HAP-1 (cell line): ENCODE measurements at regions not wholly inside any gene's neighbourhood (a gene's known extent, or its start where the extent isn't known, plus 50 kb on each side); places are given as distances from the start of the nearest gene placed in this dataset.

Experiments
- DNase-seq, 2 experiments: peaks; one replicate each; pipeline ENCODE4 v3.0.0-alpha.2; 2016 to 2020; ENCODE audit warnings: low spot score in 2 of 2
- H3K27me3 ChIP-seq: fragments of 250-450 bp; sonication (Bioruptor Pico); 2 replicates; pipeline ENCODE4 v1.5.1; 2020; ENCODE audit warnings: low read depth, mild to moderate bottlenecking, moderate library complexity
- H3K36me3 ChIP-seq: fragments of 250-450 bp; sonication (Bioruptor Pico); replicated peaks from 2 replicates; pipeline ENCODE4 v1.5.1; 2020; ENCODE audit warnings: mild to moderate bottlenecking
- H3K4me1 ChIP-seq: fragments of 250-450 bp; sonication (Bioruptor Pico); 2 replicates; pipeline ENCODE4 v1.5.1; 2020; ENCODE audit warnings: mild to moderate bottlenecking
- H3K4me3 ChIP-seq: fragments of 250-450 bp; sonication (Bioruptor Pico); 2 replicates; pipeline ENCODE4 v1.5.1; 2020; ENCODE audit warnings: mild to moderate bottlenecking, moderate library complexity
- H3K9me3 ChIP-seq: fragments of 250-450 bp; sonication (Bioruptor Pico); 2 replicates; pipeline ENCODE4 v1.5.1; 2020; ENCODE audit warnings: mild to moderate bottlenecking, moderate library complexity
- in situ Hi-C: fragments of 300-500 bp; cut with MboI; formaldehyde crosslinking; loops from 3 replicates; pipeline ENCODE4 v1.14.3; 2020; ENCODE audit warnings: low sequenced_read_pairs, inconsistent platforms, mixed read lengths

DNA sequence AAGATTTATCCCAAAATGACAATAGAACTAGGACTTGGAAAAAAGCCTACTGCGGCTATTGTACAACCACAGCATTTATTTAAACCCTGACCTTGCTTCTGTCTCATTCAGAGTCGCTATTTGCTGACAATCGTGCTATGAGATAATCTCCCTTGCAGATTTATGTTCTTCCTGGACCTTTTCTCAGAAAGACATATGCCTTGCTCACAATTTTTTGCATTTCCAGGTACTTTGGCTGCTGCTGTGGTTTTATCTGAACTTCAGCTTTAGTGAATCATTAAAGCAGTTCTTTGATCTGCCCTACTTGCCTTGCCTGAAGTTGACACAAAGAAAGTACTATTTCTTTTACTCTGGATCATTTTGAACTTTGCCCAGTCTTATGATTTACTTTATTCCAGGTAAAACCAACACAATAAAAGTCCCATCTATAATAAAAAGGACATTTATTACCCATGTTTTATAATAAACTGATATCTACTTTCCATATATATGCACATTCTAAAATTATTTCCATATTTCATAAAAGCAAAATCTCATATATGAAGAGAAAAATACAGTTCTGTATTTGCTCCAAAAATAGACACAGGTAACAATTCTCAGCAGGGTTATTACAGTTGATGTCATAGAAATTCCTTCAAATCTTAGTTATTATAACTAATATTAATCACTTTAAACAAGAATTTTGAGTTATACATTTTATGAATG, 63.4 kb upstream of the CARD18 start:
- H3K27me3 ChIP-seq = no peaks in the 10 kb centered on the region
- H3K9me3 ChIP-seq = no peaks in the 10 kb centered on the region
- no peak overlapping the region for H3K4me3 ChIP-seq
- H3K36me3 ChIP-seq = no peaks in the 10 kb centered on the region
- no peaks in the 10 kb centered on the region for H3K4me1 ChIP-seq
- no peak for DNase-seq
- in situ Hi-C loops = no loop called here

DNA sequence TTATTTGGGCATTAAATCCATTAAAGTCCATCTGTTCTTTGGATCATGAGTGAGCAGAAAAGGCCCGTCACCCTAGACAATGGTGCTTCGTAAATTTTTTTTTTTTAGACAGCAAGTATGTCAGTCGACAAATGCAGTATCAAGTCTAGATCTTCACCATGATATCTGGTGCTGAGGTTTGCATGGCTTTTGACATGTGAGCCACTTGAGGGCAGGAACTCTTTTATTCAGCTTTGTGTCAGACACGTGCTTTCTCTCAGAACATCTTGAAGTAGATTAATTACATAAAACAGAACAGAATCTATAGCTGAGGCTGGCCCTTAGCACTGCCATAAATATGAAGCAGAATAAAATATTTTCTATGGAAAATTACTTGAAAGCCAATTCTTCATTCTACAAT, 62.9 kb upstream of the CARD18 start:
- H3K27me3 ChIP-seq = no peaks in the 10 kb centered on the region
- no peaks in the 10 kb centered on the region for H3K36me3 ChIP-seq
- H3K9me3 ChIP-seq = no peaks in the 10 kb centered on the region
- no peak overlapping the region for H3K4me3 ChIP-seq
- in situ Hi-C loops = no loop called here
- no peak for DNase-seq
- no peaks in the 10 kb centered on the region for H3K4me1 ChIP-seq

DNA sequence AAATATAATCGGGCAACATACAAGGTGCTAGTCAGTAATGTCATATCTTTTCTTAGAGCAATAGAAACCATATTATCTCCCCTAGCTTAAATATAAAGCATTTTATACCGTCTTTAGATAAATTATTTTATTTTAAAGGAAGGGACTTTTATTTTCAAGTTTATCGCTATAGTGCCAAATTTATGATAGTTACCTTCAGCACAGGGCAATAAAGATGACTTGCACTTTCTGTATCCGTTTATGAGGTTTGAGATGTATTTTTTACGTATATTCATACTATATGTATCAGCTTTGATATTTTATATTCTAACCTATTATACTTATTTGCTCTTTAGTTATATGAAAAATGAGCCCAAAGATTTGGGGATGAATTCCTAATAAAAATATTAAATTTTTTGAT, 61.6 kb upstream of the CARD18 start:
- no peaks in the 10 kb centered on the region for H3K9me3 ChIP-seq
- H3K36me3 ChIP-seq = no peaks in the 10 kb centered on the region
- no peak for DNase-seq
- in situ Hi-C loops = no loop called here
- H3K4me1 ChIP-seq = no peaks in the 10 kb centered on the region
- no peaks in the 10 kb centered on the region for H3K27me3 ChIP-seq
- no peak overlapping the region for H3K4me3 ChIP-seq

DNA sequence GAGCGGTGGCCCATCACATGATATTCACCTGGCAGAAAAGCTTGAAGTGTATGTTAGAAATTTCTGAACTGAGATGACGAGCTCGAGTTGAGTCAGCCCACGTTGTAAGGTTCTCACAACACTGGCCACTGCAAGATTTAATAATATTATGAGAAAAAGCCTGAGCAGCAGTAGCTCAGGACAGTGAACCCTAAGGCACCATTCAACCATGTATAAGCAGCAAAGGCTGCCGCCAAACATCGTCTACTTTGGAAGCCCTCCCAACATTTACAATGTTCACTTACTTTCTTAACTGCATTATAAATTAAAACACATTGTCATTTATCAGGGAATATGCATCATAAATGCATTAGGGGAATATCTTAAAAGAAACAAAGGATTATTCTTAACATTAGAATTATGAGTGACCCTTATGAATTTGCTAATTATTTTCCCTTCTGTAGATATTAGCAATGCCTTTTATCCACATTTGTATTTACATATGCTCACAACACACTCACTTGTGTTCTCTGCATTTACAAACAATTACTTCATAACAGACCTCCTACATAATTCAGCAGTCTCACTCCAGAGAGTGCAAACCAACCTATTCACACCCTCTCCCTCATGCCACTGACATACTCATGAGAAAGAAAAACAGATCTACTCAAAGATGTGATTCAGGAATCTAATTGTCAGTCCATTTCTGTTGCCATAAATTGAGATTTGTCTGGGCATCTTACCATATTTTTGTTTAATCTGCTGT, 57.7 kb upstream of the CARD18 start:
- H3K27me3 ChIP-seq = no peaks in the 10 kb centered on the region
- no peak for DNase-seq
- no peaks in the 10 kb centered on the region for H3K36me3 ChIP-seq
- in situ Hi-C loops = no loop called here
- no peak overlapping the region for H3K4me3 ChIP-seq
- H3K4me1 ChIP-seq = no peaks in the 10 kb centered on the region
- no peaks in the 10 kb centered on the region for H3K9me3 ChIP-seq

DNA sequence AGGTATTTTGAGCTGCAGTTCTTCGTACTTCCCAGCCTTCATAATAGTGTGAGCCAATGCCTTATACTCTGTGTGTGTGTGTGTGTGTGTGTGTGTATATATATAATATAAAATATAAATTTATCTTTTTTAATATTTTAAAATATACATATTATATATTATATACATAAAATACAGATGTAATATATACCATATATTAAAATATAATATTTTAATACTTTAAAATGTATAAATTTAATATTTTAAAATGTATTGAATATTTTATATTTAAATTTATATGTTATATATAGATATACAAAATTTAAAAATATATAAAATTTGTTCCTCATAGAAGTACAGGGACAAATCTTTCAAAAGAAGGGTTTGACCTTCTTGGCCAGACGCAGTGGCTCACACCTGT, 53.7 kb upstream of the CARD18 start:
- Histone ChIP-seq H3K36me3 (no peaks in the 10 kb centered on the region), H3K4me1 (no peaks in the 10 kb centered on the region), H3K9me3 (no peaks in the 10 kb centered on the region), H3K27me3 (no peaks in the 10 kb centered on the region), H3K4me3 (no peak overlapping the region)
- DNase-seq = no peak
- in situ Hi-C loops = no loop called here

DNA sequence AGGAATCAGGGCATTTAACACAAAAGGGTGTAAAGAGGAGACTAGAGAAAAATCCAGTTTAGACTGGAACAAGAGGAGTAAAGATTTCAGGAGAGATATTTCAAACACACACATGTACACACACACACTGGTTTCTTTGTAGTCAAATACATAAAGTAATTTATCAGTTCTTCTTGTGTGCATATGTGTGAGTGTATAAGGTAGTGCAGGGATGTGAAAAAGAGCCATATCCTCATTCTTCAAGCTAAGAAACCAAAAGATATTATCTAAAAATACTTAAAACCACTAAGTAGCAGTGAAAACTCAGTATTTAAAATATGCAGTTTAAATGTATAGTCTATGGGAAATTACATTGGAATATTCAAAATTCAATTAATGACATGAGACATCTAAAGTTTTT, 52.5 kb upstream of the CARD18 start:
- Histone ChIP-seq H3K27me3 (no peaks in the 10 kb centered on the region), H3K36me3 (no peaks in the 10 kb centered on the region), H3K9me3 (no peaks in the 10 kb centered on the region), H3K4me1 (no peaks in the 10 kb centered on the region), H3K4me3 (no peak overlapping the region)
- DNase-seq = no peak
- in situ Hi-C loops = no loop called here

DNA sequence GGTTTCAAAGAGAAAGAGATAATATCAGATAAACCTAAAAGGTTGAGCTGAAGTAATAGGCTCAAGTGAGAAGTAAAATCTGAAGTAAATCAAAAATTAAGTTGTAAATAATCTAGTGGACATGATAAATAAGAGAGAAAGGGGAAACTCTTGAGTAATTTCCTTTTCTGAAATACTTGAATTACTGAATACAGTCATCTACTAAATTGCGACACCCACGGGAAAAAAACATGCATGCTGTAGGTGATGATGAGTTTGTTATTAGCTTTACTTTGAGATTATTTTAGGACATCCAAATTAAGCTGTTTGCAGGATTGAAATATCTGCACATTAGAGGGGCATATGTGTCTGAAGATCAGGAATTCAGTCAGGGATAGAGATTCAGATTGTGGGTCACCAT, 50.0 kb upstream of the CARD18 start:
- H3K4me1 ChIP-seq = no peaks in the 10 kb centered on the region
- in situ Hi-C loops = no loop called here
- no peaks in the 10 kb centered on the region for H3K27me3 ChIP-seq
- H3K4me3 ChIP-seq = no peak overlapping the region
- no peak for DNase-seq
- H3K36me3 ChIP-seq = no peaks in the 10 kb centered on the region
- H3K9me3 ChIP-seq = no peaks in the 10 kb centered on the region
